Left ventricle myocardium superior (tissue), 1 donor: ENCODE measurements at regions not wholly inside any gene's neighbourhood (a gene's known extent, or its start where the extent isn't known, plus 50 kb on each side); places are given as distances from the start of the nearest gene placed in this dataset.
"Not testable (repeated sequence)": the region's sequence is repeated elsewhere in the genome, so short reads cannot be mapped to it uniquely, and the experiment has no call there.

Source experiments
- ATAC-seq: fragments of 200-7000 bp; cut with Tn5 transposase; one replicate; pipeline ENCODE4 v1.9.1; 2020; ENCODE audit warnings: mild to moderate bottlenecking, moderate library complexity
- DNase-seq: peaks from one replicate; pipeline ENCODE4 v3.0.0-alpha.2; 2020
- intact Hi-C: fragments of 100-400 bp; cut with micrococcal nuclease; formaldehyde crosslinking; loops from one replicate; pipeline ENCODE4 v1.11.0; 2022
- donor health status: DM: no; HTN: yes; CAD: no; lungs with severe emphysema.

DNA sequence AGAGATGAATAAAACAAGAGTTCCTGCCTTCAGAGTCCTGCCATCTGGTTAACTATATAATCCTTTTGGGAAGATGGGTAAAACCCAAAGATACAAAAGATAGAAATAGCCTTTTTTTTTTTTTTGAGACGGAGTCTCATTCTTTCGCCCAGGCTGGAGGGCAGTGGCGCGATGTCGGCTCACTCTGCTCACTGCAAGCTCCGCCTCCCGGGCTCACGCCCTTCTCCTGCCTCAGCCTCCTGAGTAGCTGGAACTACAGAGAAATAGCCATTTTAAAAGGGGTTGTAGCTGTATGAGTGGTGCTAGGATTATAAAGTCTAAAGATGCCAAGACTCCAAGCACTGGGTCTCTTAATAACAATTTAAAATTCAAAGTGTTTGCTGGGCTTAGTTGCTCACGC lies 97.2 kb downstream of the KDR start:
- DNase-seq (no peak), ATAC-seq (no peak)
- intact Hi-C loops, result no loop called here

DNA sequence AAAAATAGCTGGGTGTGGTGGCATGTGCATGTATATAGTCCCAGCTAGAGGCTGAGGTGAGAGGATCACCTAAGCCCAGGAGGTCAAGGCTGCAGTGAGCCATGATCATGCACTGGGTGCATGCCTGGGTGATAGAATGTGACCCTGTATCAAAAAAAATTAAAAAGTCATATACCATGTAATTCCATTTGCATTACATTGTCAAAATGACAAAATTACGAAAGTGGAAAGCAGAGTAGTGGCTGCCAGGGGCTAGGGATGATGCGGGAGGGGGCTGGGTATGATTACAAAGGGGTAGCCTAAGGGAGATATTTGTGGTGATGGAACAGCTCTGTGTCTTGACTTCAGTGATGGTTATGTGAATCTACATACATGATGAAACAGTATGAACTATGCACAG lies 97.8 kb downstream of the KDR start:
- intact Hi-C loops, result no loop called here
- ATAC-seq (no peak), DNase-seq (no peak)

DNA sequence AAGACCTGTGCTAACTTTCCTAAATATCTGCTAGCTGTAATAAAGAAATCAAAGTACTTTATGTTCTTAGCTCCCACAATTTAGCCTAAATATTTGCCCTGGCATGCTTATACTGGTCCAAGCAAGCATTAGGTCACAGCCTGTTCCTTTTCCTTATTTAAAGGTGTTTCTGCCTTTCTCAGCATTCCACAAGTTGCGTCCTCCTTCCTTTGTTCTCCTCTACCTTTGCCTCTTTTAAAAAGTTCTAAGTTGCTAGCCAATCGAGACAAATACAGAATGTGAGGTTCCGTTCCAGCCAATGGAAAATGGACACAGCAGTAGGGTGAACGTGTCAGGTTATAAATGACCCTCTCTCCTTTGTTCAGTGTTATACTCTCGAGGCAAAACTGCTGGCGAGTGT lies 99.9 kb downstream of the KDR start:
- ATAC-seq, intact Hi-C loops, DNase-seq: not testable (repeated sequence)

- no peak for DNase-seq
- no peak for ATAC-seq
- intact Hi-C loops, result no loop called here
Observed at GRCh38 chr4:55023030-55023429, 102.4 kb downstream of the KDR start.

DNA sequence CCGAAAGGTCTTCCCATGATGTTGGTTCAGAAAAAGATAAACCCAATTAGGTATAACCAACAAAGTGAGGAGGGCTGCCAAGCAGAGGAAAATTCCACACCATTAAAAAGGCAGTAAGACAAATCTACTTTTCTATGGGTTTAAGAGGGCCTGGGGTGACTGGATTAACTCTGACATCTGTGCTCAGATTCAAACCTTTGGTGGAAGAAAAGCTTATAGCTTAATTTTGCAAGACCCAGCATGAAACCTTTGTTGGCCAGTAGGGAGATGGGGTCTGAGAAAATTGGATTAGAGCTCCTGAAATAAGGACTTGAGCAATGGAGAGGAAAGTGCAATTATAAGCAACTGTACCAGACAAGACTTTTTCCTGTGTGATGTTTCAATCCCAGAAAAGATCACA lies 104.2 kb downstream of the KDR start:
- no peak for ATAC-seq
- DNase-seq, result no peak
- intact Hi-C loops, result no loop called here

DNA sequence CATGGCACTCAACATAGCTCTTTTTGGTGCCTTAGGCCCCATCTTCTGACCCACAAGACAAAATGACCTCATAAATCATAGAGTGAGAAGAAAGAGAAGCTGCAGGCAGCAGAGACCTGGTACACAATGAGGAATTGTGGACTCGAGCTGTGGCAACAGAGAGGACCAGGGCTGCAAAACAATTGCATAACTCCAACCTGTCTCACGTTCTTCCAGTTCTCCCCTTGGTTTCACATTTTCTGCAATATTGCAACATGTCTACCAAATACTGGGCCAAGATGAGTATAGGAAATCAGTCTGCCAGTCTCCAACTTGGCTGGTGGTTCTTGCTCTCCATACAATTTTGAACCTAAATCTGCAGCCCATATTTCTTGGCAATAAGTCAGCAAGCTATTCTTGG lies 105.3 kb downstream of the KDR start:
- ATAC-seq, result no peak
- DNase-seq, result no peak
- intact Hi-C loops, result no loop called here

- DNase-seq (no peak), ATAC-seq (no peak)
- intact Hi-C loops, result no loop called here
Observed at GRCh38 chr4:55018978-55019377, 106.4 kb downstream of the KDR start.

DNA sequence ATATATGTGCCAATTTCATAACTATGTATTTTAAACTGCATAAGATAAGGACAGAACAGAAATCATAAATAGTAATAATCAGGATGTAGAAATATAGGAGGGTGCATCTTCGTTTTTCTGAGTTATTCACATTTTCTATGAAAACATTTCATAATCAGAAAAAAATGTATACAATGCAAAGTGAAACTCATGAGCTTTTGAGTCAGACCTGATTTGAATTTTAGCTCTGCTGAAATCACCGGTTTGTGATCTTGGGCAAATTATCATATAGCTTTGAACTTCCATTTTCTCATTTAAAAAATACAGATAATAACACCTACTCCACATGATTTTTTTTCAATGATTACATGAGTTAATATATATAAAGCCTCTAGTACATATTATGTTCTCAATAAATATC lies 106.9 kb downstream of the KDR start:
- intact Hi-C loops, result no loop called here
- ATAC-seq (no peak), DNase-seq (no peak)

GRCh38 chr4:55017406-55017805 lies 108.0 kb downstream of the KDR start:
- ATAC-seq, result no peak
- intact Hi-C loops, result no loop called here
- DNase-seq, result no peak

- intact Hi-C loops, result no loop called here
- ATAC-seq (no peak), DNase-seq (no peak)
Observed at GRCh38 chr4:55016131-55016530, 109.3 kb downstream of the KDR start.

GRCh38 chr4:55014876-55015275 lies 110.5 kb downstream of the KDR start:
- ATAC-seq, result no peak
- intact Hi-C loops, result no loop called here
- no peak for DNase-seq

DNA sequence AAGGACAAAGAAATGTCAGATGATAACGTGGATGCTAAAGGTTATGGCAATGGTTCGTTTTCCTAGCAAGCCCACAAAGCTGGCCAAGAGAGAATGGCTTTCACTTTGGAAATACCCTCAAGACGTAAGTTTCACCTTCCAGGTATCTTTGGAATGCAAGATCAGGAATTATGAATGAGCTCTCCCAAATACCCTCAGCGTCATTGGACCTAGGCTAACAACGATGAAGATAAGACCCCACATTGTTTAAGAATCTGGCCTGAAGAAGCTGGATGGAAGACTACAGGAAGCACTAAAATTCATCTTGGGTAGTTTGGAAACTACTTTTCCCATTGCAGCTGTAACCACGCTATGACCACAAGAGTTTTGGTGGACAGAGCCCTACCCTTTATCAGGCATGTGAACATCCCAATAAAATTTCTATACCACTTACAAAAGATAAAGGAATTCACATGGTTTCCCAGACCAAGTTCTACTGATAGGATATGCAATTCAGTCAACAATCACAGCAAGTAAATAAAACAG lies 111.9 kb downstream of the KDR start:
- DNase-seq, result no peak
- intact Hi-C loops, result no loop called here
- ATAC-seq, result no peak

- intact Hi-C loops, result no loop called here
- DNase-seq (no peak), ATAC-seq (no peak)
Observed at GRCh38 chr4:55012363-55013230, 112.8 kb downstream of the KDR start.

- no peak for ATAC-seq
- DNase-seq, result no peak
- intact Hi-C loops, result no loop called here
Observed at GRCh38 chr4:55011761-55012160, 113.6 kb downstream of the KDR start.

GRCh38 chr4:55010550-55010949 lies 114.8 kb downstream of the KDR start:
- DNase-seq (no peak), ATAC-seq (no peak)
- intact Hi-C loops, result no loop called here

DNA sequence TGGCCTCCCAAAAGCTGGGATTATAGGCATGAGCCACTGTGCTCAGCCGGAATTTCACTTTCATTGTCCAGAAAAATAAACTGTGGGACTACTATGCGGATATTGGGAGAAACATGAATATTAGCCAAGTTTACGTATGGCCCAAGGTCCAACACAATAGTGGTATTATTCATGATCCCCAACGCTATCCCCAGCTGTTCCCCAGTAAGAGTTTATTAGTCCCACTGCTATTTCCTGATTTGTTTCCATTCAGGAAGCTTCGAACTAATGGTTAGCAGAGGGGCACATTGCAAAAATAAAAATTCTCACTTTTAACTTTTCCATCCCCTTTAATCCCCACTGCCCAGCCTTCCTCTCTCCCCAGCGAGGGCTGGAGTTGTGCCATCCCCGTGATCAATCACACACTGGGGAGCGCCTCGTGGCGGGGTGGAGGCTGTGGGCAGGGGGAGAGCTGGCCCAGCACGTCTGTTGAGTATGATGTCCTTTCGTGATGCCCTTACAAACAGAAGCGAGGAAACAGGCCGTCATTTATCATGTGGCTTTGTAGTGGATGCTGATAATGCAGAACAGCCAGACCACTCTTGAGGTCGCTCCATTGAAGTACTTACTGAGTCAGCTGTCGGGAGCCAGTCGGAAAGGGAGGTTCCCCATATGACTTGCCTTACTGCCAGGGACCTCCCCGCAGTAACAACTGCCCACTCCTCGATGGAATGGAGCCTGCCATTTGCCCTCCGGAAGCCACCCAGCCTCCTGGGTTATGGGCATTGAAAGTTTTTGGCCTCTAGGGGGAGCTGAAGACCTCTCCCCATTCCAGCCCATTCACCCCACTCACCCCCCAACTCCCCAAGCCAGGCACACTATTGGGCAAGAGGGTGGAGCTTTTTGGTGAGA lies 117.0 kb downstream of the KDR start:
- ATAC-seq, result peak; percentile 20
- intact Hi-C loops, result no loop called here
- DNase-seq, result no peak

- intact Hi-C loops, result no loop called here
- ATAC-seq (no peak), DNase-seq (no peak)
Observed at GRCh38 chr4:55005910-55006309, 119.5 kb downstream of the KDR start.

DNA sequence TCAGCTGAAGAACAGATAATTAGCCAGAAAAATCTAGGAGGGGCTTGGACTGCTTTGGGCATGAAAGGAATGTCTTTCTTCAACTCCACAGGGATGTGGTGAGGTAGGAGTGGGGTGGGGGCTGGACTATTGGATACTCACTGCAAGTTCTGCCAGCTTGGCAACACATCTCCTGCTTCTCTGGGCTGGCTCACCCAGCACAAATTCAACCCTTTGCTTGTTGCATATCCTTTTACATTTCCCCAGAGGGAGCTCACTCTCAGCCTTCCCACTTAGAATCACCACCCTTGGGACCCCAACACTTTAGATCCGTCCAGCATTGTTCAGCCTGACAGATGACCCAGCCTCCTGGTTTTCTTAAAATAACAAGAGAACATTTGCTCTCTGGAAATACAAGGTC lies 120.6 kb downstream of the KDR start:
- intact Hi-C loops, result no loop called here
- peak; percentile 74 for ATAC-seq
- DNase-seq, result no peak

GRCh38 chr4:55002431-55002830 lies 123.0 kb downstream of the KDR start:
- intact Hi-C loops, result no loop called here
- no peak for DNase-seq
- ATAC-seq, result no peak

- intact Hi-C loops, result no loop called here
Observed at GRCh38 chr4:55001538-55001937, 123.9 kb downstream of the KDR start.

More at GRCh38 chr4:55001538-55001937, 123.9 kb downstream of the KDR start:
- DNase-seq, result no peak
- no peak for ATAC-seq
